ENCODE measurements at regions not wholly inside any gene's neighbourhood (a gene's known extent, or its start where the extent isn't known, plus 50 kb on each side); places are given as distances from the start of the nearest gene placed in this dataset.

- H3K79me1 ChIP-seq (ENCODE audit: insufficient read depth, low read depth, low read length, poor library complexity, severe bottlenecking) = no peaks in the 10 kb centered on the region
- H3K9ac ChIP-seq (ENCODE audit: extremely low read depth, insufficient read length, low read length) = no peak overlapping the region
- H3K4me2 ChIP-seq (ENCODE audit: insufficient read depth, insufficient read length, low read length) = no peak overlapping the region
- H2BK12ac ChIP-seq (ENCODE audit: insufficient read length, low read depth, low read length) = no peak overlapping the region
- Mint-ChIP-seq H3K27me3 (ENCODE audit: low read depth) (no peaks in the 10 kb centered on the region), H3K4me3 (no peak overlapping the region), H3K4me1 (peaks cover 3% of the 10 kb centered on the region in 2 experiments), H3K36me3 (ENCODE audit: insufficient read depth in 1 of 3, low read depth in 3 of 3) (peaks cover 0 to 4% (median 0%) of the 10 kb centered on the region in 3 experiments; a peak in 2 of 7 replicates), H3K27ac (no peak overlapping the region), H3K9me3 (peaks cover 6 to 7% of the 10 kb centered on the region in 2 experiments; a peak in 4 of 5 replicates)
- no peak overlapping the region for H3K4ac ChIP-seq (ENCODE audit: low read depth, low read length)
- H2BK5ac ChIP-seq (ENCODE audit: insufficient read length, low read length) = no peak overlapping the region
- H3K79me2 ChIP-seq (ENCODE audit: insufficient read depth, low read length) = no peaks in the 10 kb centered on the region
- no peak overlapping the region for H3K23ac ChIP-seq (ENCODE audit: insufficient read length, low read depth, low read length)
- H4K20me1 ChIP-seq (ENCODE audit: control insufficient read depth, insufficient read depth, insufficient read length) = no peaks in the 10 kb centered on the region
- H2AFZ ChIP-seq (ENCODE audit: low read length) = no peak overlapping the region
- H3K27me3 ChIP-seq (ENCODE audit: insufficient read depth, low read length) = no peaks in the 10 kb centered on the region
- TF ChIP-seq CTCF (conservative IDR thresholded peaks at IDR 0.05) = no peak
- no peak overlapping the region for H3K18ac ChIP-seq (ENCODE audit: insufficient read length, low read depth, low read length)
- H4K91ac ChIP-seq (ENCODE audit: insufficient read length, low read depth, low read length) = no peak overlapping the region
- no peaks in the 10 kb centered on the region for H3K9me3 ChIP-seq (ENCODE audit: control insufficient read depth, low read depth, low read length)
- no peak overlapping the region for H4K8ac ChIP-seq (replicated peaks; ENCODE audit: insufficient read length, low read depth, low read length)
- DNase-seq = no peak
- no peak overlapping the region for H2BK15ac ChIP-seq (ENCODE audit: low read depth, low read length)
- no peak overlapping the region for H3T11ph ChIP-seq (ENCODE audit: low read length)
- no peak overlapping the region for H2BK20ac ChIP-seq (ENCODE audit: low read depth, low read length, poor library complexity, severe bottlenecking)
- H3K56ac ChIP-seq (ENCODE audit: insufficient read length, low read depth, low read length) = no peak overlapping the region
- no peak overlapping the region for H4K5ac ChIP-seq (ENCODE audit: insufficient read length, low read depth, low read length)
- H3K4me1 ChIP-seq (ENCODE audit: insufficient read depth, low read length) = no peaks in the 10 kb centered on the region
- no peak overlapping the region for H3K14ac ChIP-seq (ENCODE audit: insufficient read depth, low read length)
- no peak overlapping the region for H2BK120ac ChIP-seq (ENCODE audit: low read depth, low read length, poor library complexity, severe bottlenecking)
- no CpG with 5 or more reads among the region's 1 CpG for WGBS (ENCODE audit: extremely low coverage, insufficient read length, low lambda C conversion rate)
- no peaks in the 10 kb centered on the region for H3K23me2 ChIP-seq (ENCODE audit: insufficient read length, low read depth, low read length, poor library complexity, severe bottlenecking)
- H3K27ac ChIP-seq (ENCODE audit: insufficient read length, low read depth, low read length) = no peak overlapping the region
- no peak overlapping the region for H2AK5ac ChIP-seq (ENCODE audit: insufficient read length, low read length)
Observed at GRCh38 chr7:42381161-42381560, 144.2 kb upstream of the GLI3 start.
